HG03139 (cell line): ENCODE measurements at regions not wholly inside any gene's neighbourhood (a gene's known extent, or its start where the extent isn't known, plus 50 kb on each side); places are given as distances from the start of the nearest gene placed in this dataset.

ENCODE experiments used
- ATAC-seq: cut with Tn5 transposase; IDR thresholded peaks from one replicate; pipeline ENCODE4 v1.9.1; 2021; ENCODE audit not compliant: unreplicated experiment

GRCh38 chr6:139509167-139509566 lies 134.7 kb upstream of the CITED2 start:
- no peak for ATAC-seq

GRCh38 chr6:139508576-139508975 lies 134.1 kb upstream of the CITED2 start:
- ATAC-seq, result no peak

GRCh38 chr6:139508023-139508422 lies 133.6 kb upstream of the CITED2 start:
- ATAC-seq, result no peak

GRCh38 chr6:139500977-139501376 lies 126.5 kb upstream of the CITED2 start:
- no peak for ATAC-seq

GRCh38 chr6:139498715-139499114 lies 124.3 kb upstream of the CITED2 start:
- no peak for ATAC-seq

- ATAC-seq, result no peak
These were observed 123.0 kb upstream of the CITED2 start for GRCh38 chr6:139497345-139497961.

GRCh38 chr6:139496654-139497344 lies 122.4 kb upstream of the CITED2 start:
- ATAC-seq, result no peak

GRCh38 chr6:139494376-139494990 lies 120.0 kb upstream of the CITED2 start:
- no peak for ATAC-seq

GRCh38 chr6:139490482-139490881 lies 116.0 kb upstream of the CITED2 start:
- peak; percentile 80 for ATAC-seq

- ATAC-seq, result no peak
These were observed 112.0 kb upstream of the CITED2 start for GRCh38 chr6:139486476-139486799.

- no peak for ATAC-seq
These were observed 111.5 kb upstream of the CITED2 start for GRCh38 chr6:139485742-139486475.

- no peak for ATAC-seq
These were observed 110.7 kb upstream of the CITED2 start for GRCh38 chr6:139485185-139485584.

GRCh38 chr6:139483079-139483478 lies 108.6 kb upstream of the CITED2 start:
- ATAC-seq, result no peak

GRCh38 chr6:139482287-139482686 lies 107.8 kb upstream of the CITED2 start:
- no peak for ATAC-seq

- no peak for ATAC-seq
These were observed 106.1 kb upstream of the CITED2 start for GRCh38 chr6:139480356-139481165.

- ATAC-seq, result no peak
These were observed 105.2 kb upstream of the CITED2 start for GRCh38 chr6:139479433-139480222.

- ATAC-seq, result no peak
These were observed 101.2 kb upstream of the CITED2 start for GRCh38 chr6:139475646-139476045.

GRCh38 chr6:139475241-139475640 lies 100.8 kb upstream of the CITED2 start:
- no peak for ATAC-seq

- peak; percentile 58 for ATAC-seq
These were observed 100.0 kb upstream of the CITED2 start for GRCh38 chr6:139474145-139475108.
